GM18873 (cell line): ENCODE measurements at regions not wholly inside any gene's neighbourhood (a gene's known extent, or its start where the extent isn't known, plus 50 kb on each side); places are given as distances from the start of the nearest gene placed in this dataset.
"Not testable (repeated sequence)": the region's sequence is repeated elsewhere in the genome, so short reads cannot be mapped to it uniquely, and the experiment has no call there.

ENCODE experiments used
- ATAC-seq: cut with Tn5 transposase; IDR thresholded peaks from one replicate; pipeline ENCODE4 v1.9.1; 2021; ENCODE audit warnings: mild to moderate bottlenecking, moderate library complexity, moderate number of reproducible peaks; ENCODE audit not compliant: unreplicated experiment, low FRiP score

GRCh38 chrX:46034868-46035267 lies 510.4 kb downstream of the ZNF674 start:
- no peak for ATAC-seq

GRCh38 chrX:46029777-46030176 lies 515.4 kb downstream of the ZNF674 start:
- no peak for ATAC-seq

- no peak for ATAC-seq
Measured at GRCh38 chrX:46016296-46016695, 528.9 kb downstream of the ZNF674 start.

GRCh38 chrX:46015653-46016052 lies 529.6 kb downstream of the ZNF674 start:
- ATAC-seq = no peak

GRCh38 chrX:45992402-45993123 lies 552.7 kb downstream of the ZNF674 start:
- ATAC-seq = no peak

GRCh38 chrX:45986971-45987370 lies 558.2 kb downstream of the ZNF674 start:
- no peak for ATAC-seq

- ATAC-seq = no peak
Measured at GRCh38 chrX:45986081-45986480, 559.1 kb downstream of the ZNF674 start.

GRCh38 chrX:45982958-45983727 lies 562.1 kb downstream of the ZNF674 start:
- not testable (repeated sequence) for ATAC-seq

- no peak for ATAC-seq
Measured at GRCh38 chrX:45980726-45981125, 564.5 kb downstream of the ZNF674 start.

- ATAC-seq = no peak
Measured at GRCh38 chrX:45975633-45976032, 569.6 kb downstream of the ZNF674 start.

- no peak for ATAC-seq
Measured at GRCh38 chrX:45972636-45973035, 572.6 kb downstream of the ZNF674 start.

GRCh38 chrX:45959567-45959966 lies 585.7 kb downstream of the ZNF674 start:
- no peak for ATAC-seq

- ATAC-seq = no peak
Measured at GRCh38 chrX:45956191-45956870, 588.9 kb downstream of the ZNF674 start.

- no peak for ATAC-seq
Measured at GRCh38 chrX:45955661-45956060, 589.6 kb downstream of the ZNF674 start.

GRCh38 chrX:45954026-45954425 lies 591.2 kb downstream of the ZNF674 start:
- ATAC-seq = no peak

- ATAC-seq = no peak
Measured at GRCh38 chrX:45952030-45952429, 593.2 kb downstream of the ZNF674 start.

- no peak for ATAC-seq
Measured at GRCh38 chrX:45935408-45935807, 609.8 kb downstream of the ZNF674 start.

GRCh38 chrX:45912316-45912715 lies 632.9 kb downstream of the ZNF674 start:
- ATAC-seq = no peak

GRCh38 chrX:45907786-45908185 lies 637.4 kb downstream of the ZNF674 start:
- no peak for ATAC-seq

GRCh38 chrX:45903781-45904201 lies 641.4 kb downstream of the ZNF674 start:
- ATAC-seq = no peak
